IMR-90 (cell line): ENCODE measurements at regions not wholly inside any gene's neighbourhood (a gene's known extent, or its start where the extent isn't known, plus 50 kb on each side); places are given as distances from the start of the nearest gene placed in this dataset.

Experiments
- ATAC-seq: fragments of 200-7000 bp; cut with Tn5 transposase; 2 replicates; pipeline ENCODE4 v1.9.1; 2020; ENCODE audit warnings: low read depth, mild to moderate bottlenecking, moderate library complexity
- BruUV-seq: library from RNA; stranded (reverse); fragments of 400-500 nt; replicated peaks from 2 replicates; lab custom pipeline; 2021; lab: Mats Ljungman, UMichigan
- CTCF ChIA-PET: fragments of 300-600 bp; formaldehyde crosslinking; extraction: SDS; loops from one replicate; lab custom pipeline; 2021; ENCODE audit warnings: antibody characterized with exemption; lab: Yijun Ruan, JAX
- POLR2A ChIA-PET: fragments of 300-600 bp; sonication (Branson Sonifier 250); formaldehyde crosslinking; loops from one replicate; lab custom pipeline; 2022; ENCODE audit warnings: antibody characterized with exemption; ENCODE audit not compliant: unreplicated experiment; lab: Charles Lee
- DNase-seq: peaks from one replicate; pipeline ENCODE4 v3.0.0; 2013
- H2AFZ ChIP-seq: replicated peaks from 2 replicates; pipeline ENCODE3; 2013; ENCODE audit warnings: low read length, mild to moderate bottlenecking; ENCODE audit not compliant: poor library complexity
- H2AK5ac ChIP-seq: 2 replicates; pipeline ENCODE4 v1.6.1; 2013; ENCODE audit warnings: low read depth, low read length, inconsistent platforms
- H2AK9ac ChIP-seq: replicated peaks from 2 replicates; pipeline ENCODE3; 2013; ENCODE audit warnings: mild to moderate bottlenecking, low read depth, low read length, moderate library complexity; ENCODE audit not compliant: poor library complexity
- H2BK120ac ChIP-seq: 2 replicates; pipeline ENCODE4 v1.6.1; 2013; ENCODE audit warnings: low read depth, low read length, inconsistent platforms
- H2BK15ac ChIP-seq: 3 replicates; pipeline ENCODE4 v1.6.1; 2013; ENCODE audit warnings: low read depth, low read length, inconsistent platforms
- H2BK20ac ChIP-seq: 2 replicates; pipeline ENCODE4 v1.6.1; 2013; ENCODE audit warnings: low read depth, mild to moderate bottlenecking, inconsistent platforms, low read length, moderate library complexity
- H2BK5ac ChIP-seq: 2 replicates; pipeline ENCODE4 v1.6.1; 2013; ENCODE audit warnings: mild to moderate bottlenecking, low read depth, low read length, inconsistent platforms; ENCODE audit not compliant: poor library complexity, severe bottlenecking
- H3K14ac ChIP-seq: replicated peaks from 2 replicates; pipeline ENCODE4 v1.6.1; 2013; ENCODE audit warnings: low read depth, low read length, inconsistent platforms
- H3K18ac ChIP-seq: 2 replicates; pipeline ENCODE4 v1.6.1; 2013; ENCODE audit warnings: low read depth, low read length, control low read depth
- H3K23ac ChIP-seq: 2 replicates; pipeline ENCODE4 v1.6.1; 2013; ENCODE audit warnings: low read depth, low read length, inconsistent platforms
- H3K27ac ChIP-seq: 2 replicates; pipeline ENCODE4 v1.5.1; 2013; ENCODE audit warnings: mild to moderate bottlenecking, control low read depth, low read length; ENCODE audit not compliant: insufficient read depth
- H3K27me3 ChIP-seq: 2 replicates; pipeline ENCODE4 v1.6.1; 2013; ENCODE audit warnings: low read length; ENCODE audit not compliant: control insufficient read depth, insufficient read depth
- H3K36me3 ChIP-seq: 2 replicates; pipeline ENCODE4 v1.6.1; 2013; ENCODE audit warnings: low read length, mixed read lengths; ENCODE audit not compliant: control insufficient read depth, insufficient read depth
- H3K4ac ChIP-seq: 2 replicates; pipeline ENCODE4 v1.6.1; 2013; ENCODE audit warnings: low read depth, low read length, inconsistent platforms
- H3K4me1 ChIP-seq: 2 replicates; pipeline ENCODE4 v1.6.1; 2013; ENCODE audit warnings: low read length, mixed read lengths; ENCODE audit not compliant: control insufficient read depth, insufficient read depth
- H3K4me2 ChIP-seq: 2 replicates; pipeline ENCODE4 v1.6.1; 2013; ENCODE audit warnings: low read depth, mild to moderate bottlenecking, control low read depth, low read length, moderate library complexity
- H3K4me3 ChIP-seq: 2 replicates; pipeline ENCODE4 v1.5.1; 2013; ENCODE audit warnings: low read depth, mild to moderate bottlenecking, control low read depth, low read length, moderate library complexity; ENCODE audit not compliant: insufficient read depth
- H3K56ac ChIP-seq: 2 replicates; pipeline ENCODE4 v1.6.1; 2013; ENCODE audit warnings: low read length, inconsistent platforms; ENCODE audit not compliant: insufficient read depth; ENCODE audit errors: extremely low read depth
- H3K79me1 ChIP-seq, 2 experiments: 2 replicates each; pipeline ENCODE4 v1.6.1; 2013; ENCODE audit warnings: low read length in 2 of 2, inconsistent platforms in 1 of 2, low read depth in 1 of 2
- H3K9ac ChIP-seq: 2 replicates; pipeline ENCODE4 v1.6.1; 2013; ENCODE audit warnings: low read depth, low read length, control low read depth
- H3K9me1 ChIP-seq: 2 replicates; pipeline ENCODE4 v1.6.1; 2013; ENCODE audit warnings: low read length, inconsistent platforms; ENCODE audit not compliant: insufficient read depth
- H3K9me3 ChIP-seq: 2 replicates; pipeline ENCODE4 v1.6.1; 2013; ENCODE audit warnings: low read length; ENCODE audit not compliant: control insufficient read depth, insufficient read depth
- H4K20me1 ChIP-seq: 2 replicates; pipeline ENCODE4 v1.6.1; 2013; ENCODE audit warnings: low read length, inconsistent platforms; ENCODE audit not compliant: insufficient read depth
- H4K5ac ChIP-seq: 2 replicates; pipeline ENCODE4 v1.6.1; 2013; ENCODE audit warnings: mild to moderate bottlenecking, low read depth, low read length, control low read depth
- H4K8ac ChIP-seq, 2 experiments: 2 replicates each; pipeline ENCODE4 v1.6.1; 2013; ENCODE audit warnings: low read depth in 2 of 2, low read length in 2 of 2, control low read depth in 1 of 2, inconsistent platforms in 1 of 2
- H4K91ac ChIP-seq: 2 replicates; pipeline ENCODE4 v1.6.1; 2013; ENCODE audit warnings: low read depth, low read length, inconsistent platforms; ENCODE audit not compliant: insufficient read depth
- BHLHE40 ChIP-seq: fragments of 150-350 bp; IDR thresholded peaks from 2 replicates; pipeline ENCODE4 v1.6.1; 2016; ENCODE audit warnings: mild to moderate bottlenecking, low read depth, low read length
- CHD1 ChIP-seq: IDR thresholded peaks from 2 replicates; pipeline ENCODE4 v1.6.1; 2012; ENCODE audit warnings: low read depth, low read length, improper control_type of control experiment
- FOS ChIP-seq: fragments of 150-350 bp; IDR thresholded peaks from 2 replicates; pipeline ENCODE4 v1.6.1; 2016; ENCODE audit warnings: low read depth, low read length
- MAFK ChIP-seq: IDR thresholded peaks from 2 replicates; pipeline ENCODE4 v1.6.1; 2012; ENCODE audit warnings: low read depth, low read length, improper control_type of control experiment
- MAZ ChIP-seq: IDR thresholded peaks from 2 replicates; pipeline ENCODE4 v1.6.1; 2012; ENCODE audit warnings: low read depth, mild to moderate bottlenecking, low read length, improper control_type of control experiment, moderate library complexity, borderline replicate concordance
- MXI1 ChIP-seq: IDR thresholded peaks from 2 replicates; pipeline ENCODE4 v1.6.1; 2012; ENCODE audit warnings: low read depth, mild to moderate bottlenecking, low read length, moderate library complexity, borderline replicate concordance
- NFE2L2 ChIP-seq: fragments of 150-350 bp; IDR thresholded peaks from 2 replicates; pipeline ENCODE4 v1.6.1; 2016; ENCODE audit warnings: low read depth, mild to moderate bottlenecking, low read length
- POLR2A ChIP-seq: IDR thresholded peaks from 2 replicates; pipeline ENCODE4 v1.6.1; 2012; ENCODE audit warnings: mild to moderate bottlenecking, low read depth, low read length
- RAD21 ChIP-seq: IDR thresholded peaks from 2 replicates; pipeline ENCODE4 v1.6.1; 2012; ENCODE audit warnings: low read length, improper control_type of control experiment
- RCOR1 ChIP-seq: IDR thresholded peaks from 2 replicates; pipeline ENCODE4 v1.6.1; 2012; ENCODE audit warnings: mild to moderate bottlenecking, low read length, improper control_type of control experiment; ENCODE audit not compliant: insufficient replicate concordance
- RFX5 ChIP-seq: IDR thresholded peaks from 2 replicates; pipeline ENCODE4 v1.8.0; 2012; ENCODE audit warnings: low read depth, mild to moderate bottlenecking, low read length, moderate library complexity
- SMC3 ChIP-seq: fragments of 150-350 bp; IDR thresholded peaks from 2 replicates; pipeline ENCODE4 v1.6.1; 2016; ENCODE audit warnings: low read depth, mild to moderate bottlenecking, antibody characterized with exemption, low read length, moderate library complexity
- WGBS, 2 experiments: methylation state at CpG; one replicate each; pipeline versions ENCODE4 v1.1.5 to v1.1.7; 2013; ENCODE audit warnings: missing lambda C conversion rate in 2 of 2; ENCODE audit not compliant: insufficient read length in 1 of 2; ENCODE audit errors: extremely low coverage in 2 of 2; 5-methylcytosine and 5-hydroxymethylcytosine counted together
- dilution Hi-C: fragments of 300-500 bp; cut with HindIII; formaldehyde crosslinking; loops from one replicate; pipeline ENCODE4 v1.14.3; 2018; ENCODE audit warnings: low sequenced_read_pairs; ENCODE audit not compliant: unreplicated experiment
- in situ Hi-C: fragments of 300-500 bp; cut with MboI; formaldehyde crosslinking; loops from 3 replicates; pipeline ENCODE4 v1.14.3; 2019; ENCODE audit warnings: low sequenced_read_pairs, inconsistent platforms, mixed read lengths
- intact Hi-C: fragments of 100-400 bp; cut with micrococcal nuclease; formaldehyde crosslinking; loops from 2 replicates; pipeline ENCODE4 v1.10.0; 2022
- TF ChIP-seq, protein P1 (sequence below): conservative IDR thresholded peaks from 2 replicates; pipeline ENCODE4 v1.5.1; 2012; ENCODE audit warnings: mild to moderate bottlenecking, low read depth, low read length, improper control_type of control experiment
- TF ChIP-seq, protein P2 (sequence below): fragments of 150-350 bp; IDR thresholded peaks from 2 replicates; pipeline ENCODE4 v1.6.1; 2017; ENCODE audit warnings: mild to moderate bottlenecking, antibody characterized with exemption, low read length, low read depth
- TF ChIP-seq, protein P3 (sequence below): fragments of 150-350 bp; IDR thresholded peaks from 2 replicates; pipeline ENCODE4 v1.6.1; 2016; ENCODE audit warnings: low read depth, mild to moderate bottlenecking, low read length, moderate library complexity, borderline replicate concordance

DNA sequence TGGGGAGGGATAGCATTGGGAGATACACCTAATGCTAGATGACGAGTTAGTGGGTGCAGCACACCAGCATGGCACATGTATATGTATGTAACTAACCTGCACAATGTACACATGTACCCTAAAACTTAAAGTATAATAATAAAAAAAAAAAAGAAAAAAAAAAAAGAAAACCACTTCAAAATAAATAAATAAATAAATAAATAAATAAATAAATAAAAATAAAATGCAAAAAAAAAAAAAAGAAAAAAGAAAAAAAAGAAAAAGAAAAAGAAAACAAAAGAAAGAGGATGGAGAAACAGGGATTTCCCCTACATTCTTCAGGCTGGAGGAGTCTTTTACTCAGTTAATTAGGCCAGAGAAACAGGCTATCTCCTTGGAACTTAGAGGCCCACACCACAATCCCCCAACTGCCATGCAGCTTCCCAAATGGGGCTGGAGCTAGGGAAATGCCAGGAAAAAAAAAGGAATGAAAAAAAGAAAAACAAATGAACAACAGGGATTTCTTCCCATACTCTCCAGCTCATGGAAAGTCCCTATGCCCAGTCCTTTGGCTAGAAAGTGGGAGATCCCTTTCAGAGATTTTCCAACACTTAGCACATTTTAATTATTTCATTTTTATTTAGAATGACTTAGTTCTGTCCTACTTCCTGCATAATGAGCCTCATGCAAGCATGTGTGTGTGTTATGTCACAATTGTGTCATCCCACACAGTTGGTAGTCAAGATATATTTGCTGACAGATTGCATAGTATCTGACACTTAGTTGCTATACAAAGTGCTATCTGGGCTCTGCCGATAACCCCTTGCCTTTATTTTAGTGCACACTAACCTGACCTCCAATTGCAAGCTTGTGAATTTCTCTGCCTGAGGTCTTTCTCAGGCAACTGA lies 486.4 kb downstream of the PLPP3 start:
- Histone ChIP-seq H3K23ac (no peak overlapping the region), H3K4me2 (no peak overlapping the region), H3K9me3 (no peaks in the 10 kb centered on the region), H2BK5ac (no peak overlapping the region), H3K4ac (no peak overlapping the region), H4K91ac (no peak overlapping the region), H4K5ac (no peak overlapping the region), H2BK20ac (no peak overlapping the region), H3K79me1 (no peaks in the 10 kb centered on the region), H3K9ac (no peak overlapping the region), H3K56ac (no peak overlapping the region), H2BK15ac (no peak overlapping the region), H2AK5ac (no peak overlapping the region), H3K36me3 (no peaks in the 10 kb centered on the region), H3K18ac (no peak overlapping the region), H3K4me1 (peaks cover 4% of the 10 kb centered on the region; the same call in 1 of the 2 replicates), H4K8ac (no peak overlapping the region), H4K20me1 (no peaks in the 10 kb centered on the region), H2BK120ac (no peak overlapping the region), H3K4me3 (no peak overlapping the region), H2AFZ (no peak overlapping the region), H3K27ac (no peak overlapping the region), H3K9me1 (peaks cover 3% of the 10 kb centered on the region; the same call in 1 of the 2 replicates), H3K14ac (no peak overlapping the region), H2AK9ac (no peak overlapping the region), H3K27me3 (no peaks in the 10 kb centered on the region)
- no TSS peak for BruUV-seq
- dilution Hi-C loops: no loop called here
- ChIA-PET POLR2A (no interaction called here), CTCF (no interaction called here)
- in situ Hi-C loops: no loop called here
- intact Hi-C loops: no loop called here
- DNase-seq: no peak
- WGBS, 2 experiments: no CpG with 5 or more reads among the region's 2 CpGs
- ATAC-seq: no peak
- no peak for TF ChIP-seq RCOR1
- TF ChIP-seq NFE2L2: no peak
- TF ChIP-seq MAFK: no peak
- no peak for TF ChIP-seq CHD1
- no peak for TF ChIP-seq FOS
- TF ChIP-seq, protein P1, sequence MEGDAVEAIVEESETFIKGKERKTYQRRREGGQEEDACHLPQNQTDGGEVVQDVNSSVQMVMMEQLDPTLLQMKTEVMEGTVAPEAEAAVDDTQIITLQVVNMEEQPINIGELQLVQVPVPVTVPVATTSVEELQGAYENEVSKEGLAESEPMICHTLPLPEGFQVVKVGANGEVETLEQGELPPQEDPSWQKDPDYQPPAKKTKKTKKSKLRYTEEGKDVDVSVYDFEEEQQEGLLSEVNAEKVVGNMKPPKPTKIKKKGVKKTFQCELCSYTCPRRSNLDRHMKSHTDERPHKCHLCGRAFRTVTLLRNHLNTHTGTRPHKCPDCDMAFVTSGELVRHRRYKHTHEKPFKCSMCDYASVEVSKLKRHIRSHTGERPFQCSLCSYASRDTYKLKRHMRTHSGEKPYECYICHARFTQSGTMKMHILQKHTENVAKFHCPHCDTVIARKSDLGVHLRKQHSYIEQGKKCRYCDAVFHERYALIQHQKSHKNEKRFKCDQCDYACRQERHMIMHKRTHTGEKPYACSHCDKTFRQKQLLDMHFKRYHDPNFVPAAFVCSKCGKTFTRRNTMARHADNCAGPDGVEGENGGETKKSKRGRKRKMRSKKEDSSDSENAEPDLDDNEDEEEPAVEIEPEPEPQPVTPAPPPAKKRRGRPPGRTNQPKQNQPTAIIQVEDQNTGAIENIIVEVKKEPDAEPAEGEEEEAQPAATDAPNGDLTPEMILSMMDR: no peak
- TF ChIP-seq MAZ: no peak
- no peak for TF ChIP-seq BHLHE40
- no peak for TF ChIP-seq RAD21
- TF ChIP-seq RFX5: no peak
- TF ChIP-seq POLR2A: no peak
- TF ChIP-seq MXI1: no peak
- TF ChIP-seq, protein P2, sequence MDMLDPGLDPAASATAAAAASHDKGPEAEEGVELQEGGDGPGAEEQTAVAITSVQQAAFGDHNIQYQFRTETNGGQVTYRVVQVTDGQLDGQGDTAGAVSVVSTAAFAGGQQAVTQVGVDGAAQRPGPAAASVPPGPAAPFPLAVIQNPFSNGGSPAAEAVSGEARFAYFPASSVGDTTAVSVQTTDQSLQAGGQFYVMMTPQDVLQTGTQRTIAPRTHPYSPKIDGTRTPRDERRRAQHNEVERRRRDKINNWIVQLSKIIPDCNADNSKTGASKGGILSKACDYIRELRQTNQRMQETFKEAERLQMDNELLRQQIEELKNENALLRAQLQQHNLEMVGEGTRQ: no peak
- TF ChIP-seq, protein P3, sequence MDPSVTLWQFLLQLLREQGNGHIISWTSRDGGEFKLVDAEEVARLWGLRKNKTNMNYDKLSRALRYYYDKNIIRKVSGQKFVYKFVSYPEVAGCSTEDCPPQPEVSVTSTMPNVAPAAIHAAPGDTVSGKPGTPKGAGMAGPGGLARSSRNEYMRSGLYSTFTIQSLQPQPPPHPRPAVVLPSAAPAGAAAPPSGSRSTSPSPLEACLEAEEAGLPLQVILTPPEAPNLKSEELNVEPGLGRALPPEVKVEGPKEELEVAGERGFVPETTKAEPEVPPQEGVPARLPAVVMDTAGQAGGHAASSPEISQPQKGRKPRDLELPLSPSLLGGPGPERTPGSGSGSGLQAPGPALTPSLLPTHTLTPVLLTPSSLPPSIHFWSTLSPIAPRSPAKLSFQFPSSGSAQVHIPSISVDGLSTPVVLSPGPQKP: no peak
- TF ChIP-seq SMC3: no peak
